Central memory CD8-positive, alpha-beta T cell (primary cell): ENCODE measurements at regions not wholly inside any gene's neighbourhood (a gene's known extent, or its start where the extent isn't known, plus 50 kb on each side); places are given as distances from the start of the nearest gene placed in this dataset.

Source experiments
- ATAC-seq: fragments of 150-1000 bp; cut with Tn5 transposase; replicated peaks from 2 replicates; pipeline ENCODE4 v1.10.0; 2022; ENCODE audit warnings: mild to moderate bottlenecking, moderate FRiP score, moderate number of reproducible peaks; ENCODE audit not compliant: poor library complexity, severe bottlenecking; ENCODE audit errors: extremely low read depth
- DNase-seq, 2 donors: peaks; one replicate each; pipeline ENCODE4 v3.0.0; 2021; ENCODE audit warnings: low spot score in 2 of 2
- H3K27ac Mint-ChIP-seq: one replicate; pipeline ENCODE4 v1.8.0; 2022; ENCODE audit warnings: low read depth, mild to moderate bottlenecking, moderate library complexity, mixed read lengths
- H3K27me3 Mint-ChIP-seq: one replicate; pipeline ENCODE4 v1.8.0; 2022; ENCODE audit warnings: mixed read lengths
- H3K36me3 Mint-ChIP-seq: one replicate; pipeline ENCODE4 v1.8.0; 2022; ENCODE audit warnings: mild to moderate bottlenecking, moderate library complexity, mixed read lengths; ENCODE audit not compliant: insufficient read depth
- H3K4me1 Mint-ChIP-seq: one replicate; pipeline ENCODE4 v1.8.0; 2022; ENCODE audit warnings: mixed read lengths
- H3K4me3 Mint-ChIP-seq: one replicate; pipeline ENCODE4 v1.8.0; 2022; ENCODE audit warnings: mild to moderate bottlenecking, moderate library complexity, mixed read lengths
- H3K9me3 Mint-ChIP-seq: one replicate; pipeline ENCODE4 v1.8.0; 2022; ENCODE audit warnings: mixed read lengths

GRCh38 chr16:9364721-9365369 is 273.4 kb downstream of the HAPSTR1 start:
- H3K36me3 Mint-ChIP-seq, result no peaks in the 10 kb centered on the region
- H3K4me1 Mint-ChIP-seq, result no peaks in the 10 kb centered on the region
- H3K9me3 Mint-ChIP-seq, result no peaks in the 10 kb centered on the region
- ATAC-seq, result no peak
- no peaks in the 10 kb centered on the region for H3K27me3 Mint-ChIP-seq
- no peak for DNase-seq
- H3K27ac Mint-ChIP-seq, result no peak overlapping the region
- no peak overlapping the region for H3K4me3 Mint-ChIP-seq

GRCh38 chr16:9365370-9365728 is 273.9 kb downstream of the HAPSTR1 start:
- Mint-ChIP-seq H3K4me1 (no peaks in the 10 kb centered on the region), H3K36me3 (no peaks in the 10 kb centered on the region), H3K27ac (no peak overlapping the region), H3K4me3 (no peak overlapping the region), H3K27me3 (no peaks in the 10 kb centered on the region), H3K9me3 (no peaks in the 10 kb centered on the region)
- ATAC-seq, result no peak
- DNase-seq, result no peak

DNA sequence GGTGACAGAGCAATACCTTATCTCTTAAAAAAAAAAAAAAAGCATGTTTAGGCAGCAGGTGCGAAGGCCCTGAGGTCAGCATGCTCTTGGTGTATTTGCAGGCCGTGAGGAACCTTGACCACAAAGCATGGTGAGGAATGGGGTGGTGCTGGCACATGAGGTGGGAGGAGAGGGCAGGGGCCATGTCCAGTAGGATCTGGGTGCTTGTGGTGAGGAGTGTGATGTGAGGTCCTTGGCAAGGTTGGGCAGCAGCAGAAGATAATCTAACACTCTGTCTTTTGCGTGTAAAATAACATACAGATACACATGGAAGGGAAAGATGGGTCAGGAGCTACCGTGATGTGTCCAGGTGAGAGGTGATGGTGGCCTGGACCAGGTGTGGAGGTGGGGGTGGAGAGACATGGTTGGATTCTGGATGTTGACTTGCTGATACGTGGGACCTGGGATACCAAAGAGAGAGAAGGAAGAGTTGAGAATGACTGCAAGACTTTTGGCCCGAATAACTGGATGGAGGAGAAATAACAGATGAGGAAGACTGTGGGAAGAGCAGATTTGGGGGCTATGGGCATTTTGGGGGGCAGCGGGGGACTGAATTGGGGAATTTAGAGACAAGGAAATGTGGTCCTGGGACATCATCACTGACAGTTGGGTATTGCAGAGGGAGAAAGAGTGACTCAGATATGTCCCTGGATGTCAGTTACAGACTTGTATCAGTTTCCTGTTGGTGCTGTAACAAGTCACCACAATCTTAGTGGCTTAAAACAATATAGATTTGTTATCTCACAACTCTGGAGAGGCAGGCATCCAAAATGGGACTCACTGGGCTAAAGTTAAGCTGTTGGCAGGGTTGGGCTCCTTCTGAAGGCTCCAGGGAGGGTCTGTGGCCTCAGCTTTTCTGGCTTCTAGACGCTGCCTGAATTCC is 274.9 kb downstream of the HAPSTR1 start:
- Mint-ChIP-seq H3K27ac (no peak overlapping the region), H3K9me3 (no peaks in the 10 kb centered on the region), H3K27me3 (no peaks in the 10 kb centered on the region), H3K4me3 (no peak overlapping the region), H3K4me1 (no peaks in the 10 kb centered on the region), H3K36me3 (no peaks in the 10 kb centered on the region)
- no peak for DNase-seq
- no peak for ATAC-seq

DNA sequence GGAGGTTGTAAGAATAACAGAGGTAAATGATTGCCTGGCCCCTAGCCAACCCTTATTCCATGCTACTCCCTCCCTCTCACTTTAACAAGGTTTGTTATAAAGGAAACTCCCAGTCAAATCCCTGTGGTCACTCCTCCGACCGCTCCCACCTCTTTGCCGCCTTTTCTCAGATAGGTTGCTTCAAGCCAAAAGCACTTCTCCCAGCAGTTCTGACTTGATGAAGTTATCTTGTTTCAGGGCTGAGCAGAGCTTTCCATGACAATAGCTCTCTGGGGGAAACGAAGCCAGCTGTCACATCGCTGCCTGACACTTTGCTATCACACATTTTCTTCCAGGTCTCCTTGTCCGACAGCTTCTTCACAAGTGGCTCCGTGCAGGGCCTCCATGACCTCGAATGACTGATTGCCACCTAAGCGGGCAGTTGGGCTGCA is 278.6 kb downstream of the HAPSTR1 start:
- Mint-ChIP-seq H3K9me3 (no peaks in the 10 kb centered on the region), H3K36me3 (no peaks in the 10 kb centered on the region), H3K27me3 (no peaks in the 10 kb centered on the region), H3K4me1 (no peaks in the 10 kb centered on the region), H3K27ac (no peak overlapping the region), H3K4me3 (no peak overlapping the region)
- DNase-seq (no peak), ATAC-seq (no peak)

DNA sequence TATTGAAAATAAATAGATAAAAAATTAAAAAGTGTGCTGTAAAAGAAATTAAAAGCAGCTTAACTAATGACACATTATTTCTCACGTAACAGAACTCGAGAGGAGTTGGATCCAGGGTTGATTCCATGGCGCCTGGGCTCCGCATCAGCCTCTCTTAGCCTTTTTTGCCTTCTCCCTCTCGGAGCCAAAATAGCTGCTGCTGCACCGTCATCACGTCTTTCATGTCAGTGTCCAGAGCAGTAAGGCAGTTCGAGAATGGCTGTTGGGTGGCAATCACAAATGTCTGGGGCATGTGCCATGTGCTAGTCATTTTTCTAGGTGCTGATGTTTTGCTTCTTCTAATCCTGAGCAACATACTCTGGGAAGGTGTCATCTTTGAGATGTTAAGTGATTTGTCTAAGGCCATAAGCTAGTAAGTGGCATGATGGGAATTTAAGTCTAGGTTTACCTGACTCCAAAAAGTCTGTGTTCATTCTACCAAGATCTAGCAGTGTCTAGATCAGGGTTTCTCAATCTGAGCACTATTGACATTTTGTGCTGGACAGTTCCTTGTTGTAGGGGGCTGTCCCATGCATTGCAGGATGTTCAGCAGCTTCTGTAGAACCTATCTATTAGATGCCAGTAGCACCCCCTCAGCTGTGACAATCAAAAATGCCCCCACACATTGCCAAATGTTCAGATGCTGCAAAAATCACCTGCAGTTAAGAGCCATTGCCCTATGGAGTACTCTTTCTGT is 280.4 kb downstream of the HAPSTR1 start:
- ATAC-seq (no peak), DNase-seq (no peak)
- Mint-ChIP-seq H3K36me3 (no peaks in the 10 kb centered on the region), H3K4me1 (no peaks in the 10 kb centered on the region), H3K27ac (no peak overlapping the region), H3K4me3 (no peak overlapping the region), H3K27me3 (no peaks in the 10 kb centered on the region), H3K9me3 (no peaks in the 10 kb centered on the region)

- Mint-ChIP-seq H3K27me3 (no peaks in the 10 kb centered on the region), H3K4me3 (no peak overlapping the region), H3K4me1 (no peaks in the 10 kb centered on the region), H3K9me3 (no peaks in the 10 kb centered on the region), H3K27ac (no peak overlapping the region), H3K36me3 (no peaks in the 10 kb centered on the region)
- DNase-seq, result no peak
- ATAC-seq, result no peak
These were observed 281.8 kb downstream of the HAPSTR1 start for GRCh38 chr16:9372934-9373890.

DNA sequence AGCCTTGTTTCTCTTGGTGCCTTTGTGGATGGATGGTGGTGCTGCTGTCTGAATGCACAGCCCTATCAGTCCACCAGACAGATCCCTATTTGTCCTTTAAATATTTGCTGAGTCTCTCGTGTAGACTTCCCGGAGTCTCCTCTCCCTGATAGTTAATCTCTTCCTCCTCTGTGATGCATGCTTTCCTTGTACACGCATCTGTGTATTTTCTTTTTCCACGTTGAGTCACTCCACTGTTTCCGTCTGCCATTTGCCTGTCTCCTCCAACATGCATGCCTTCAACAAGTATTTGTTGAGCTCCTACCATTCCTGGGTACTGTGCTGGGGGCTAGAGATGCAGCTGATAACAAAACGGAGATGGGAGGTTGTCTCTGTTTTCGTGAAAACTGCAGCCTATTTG is 282.6 kb downstream of the HAPSTR1 start:
- Mint-ChIP-seq H3K9me3 (no peaks in the 10 kb centered on the region), H3K27ac (no peak overlapping the region), H3K36me3 (no peaks in the 10 kb centered on the region), H3K4me3 (no peak overlapping the region), H3K27me3 (no peaks in the 10 kb centered on the region), H3K4me1 (no peaks in the 10 kb centered on the region)
- DNase-seq, result no peak
- ATAC-seq, result no peak

DNA sequence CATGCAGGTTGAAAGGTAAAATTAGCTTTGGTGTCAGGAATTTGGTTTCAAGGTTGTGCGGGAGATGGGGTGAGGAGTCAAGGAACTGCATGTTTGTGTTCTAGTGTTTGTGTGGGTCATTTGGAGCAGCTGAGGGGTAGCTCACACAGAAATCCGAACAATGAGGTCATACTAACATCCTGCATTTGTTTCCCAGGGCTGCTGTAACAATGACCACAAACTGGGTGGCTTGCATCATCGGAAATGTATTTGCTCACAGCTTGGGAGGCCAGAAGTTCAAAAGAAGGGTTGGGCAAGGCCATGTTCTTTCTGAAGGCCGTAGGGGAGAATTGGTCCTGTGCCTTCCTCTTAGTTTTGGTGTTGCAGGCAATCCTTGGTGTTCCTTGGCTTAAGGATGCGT is 287.4 kb downstream of the HAPSTR1 start:
- ATAC-seq, result no peak
- Mint-ChIP-seq H3K4me3 (no peak overlapping the region), H3K36me3 (peaks cover 1% of the 10 kb centered on the region), H3K27me3 (no peaks in the 10 kb centered on the region), H3K27ac (no peak overlapping the region), H3K4me1 (no peaks in the 10 kb centered on the region), H3K9me3 (peaks cover 4% of the 10 kb centered on the region)
- no peak for DNase-seq

DNA sequence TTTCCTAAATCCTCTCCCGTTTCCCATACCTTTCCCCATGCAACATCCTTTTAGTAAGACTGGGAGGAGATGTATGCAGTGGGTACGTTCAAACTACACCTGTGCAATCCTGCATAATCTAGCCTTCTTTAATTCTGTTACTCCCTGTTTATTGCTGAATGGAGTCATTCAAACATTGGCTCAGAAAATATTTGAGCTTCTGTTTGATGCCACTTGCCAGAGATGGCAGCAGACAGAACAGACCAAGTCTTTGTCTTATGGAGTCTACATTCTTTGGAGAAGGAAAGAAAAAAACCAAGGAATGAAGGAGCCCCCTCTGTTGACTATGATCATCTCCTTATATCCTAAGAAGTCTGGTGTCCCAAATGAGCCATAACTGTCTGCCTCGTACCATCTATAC is 288.8 kb downstream of the HAPSTR1 start:
- ATAC-seq (no peak), DNase-seq (no peak)
- no peaks in the 10 kb centered on the region for H3K4me1 Mint-ChIP-seq

DNA sequence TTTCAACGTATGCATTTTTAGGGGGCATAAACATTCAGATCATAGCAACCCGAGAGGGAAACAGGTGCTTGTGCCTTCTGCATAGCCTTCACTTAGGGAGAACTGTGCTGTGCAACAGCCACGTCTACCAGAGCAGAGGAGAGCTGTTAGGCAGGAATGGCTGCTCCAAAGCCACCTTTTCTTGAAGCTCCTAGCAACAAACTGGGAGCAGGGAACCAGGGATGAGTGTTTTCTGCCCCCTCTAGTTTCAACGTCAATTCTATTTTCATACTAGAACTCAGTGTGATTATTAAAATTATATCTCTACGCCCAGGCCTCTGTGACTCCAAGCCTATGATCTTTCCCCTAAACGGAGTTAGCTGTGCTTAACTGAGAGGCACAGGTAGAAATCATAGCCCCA is 290.0 kb downstream of the HAPSTR1 start:
- no peaks in the 10 kb centered on the region for H3K4me1 Mint-ChIP-seq
- ATAC-seq, result no peak
- DNase-seq, result no peak
- peaks cover 4% of the 10 kb centered on the region for H3K36me3 Mint-ChIP-seq
- no peak overlapping the region for H3K27ac Mint-ChIP-seq
- H3K4me3 Mint-ChIP-seq, result no peak overlapping the region
- H3K9me3 Mint-ChIP-seq, result peaks cover 4% of the 10 kb centered on the region
- H3K27me3 Mint-ChIP-seq, result no peaks in the 10 kb centered on the region

More for the DNA sequence above, 288.8 kb downstream of the HAPSTR1 start:
- H3K9me3 Mint-ChIP-seq, result peaks cover 4% of the 10 kb centered on the region
- no peaks in the 10 kb centered on the region for H3K27me3 Mint-ChIP-seq
- no peak overlapping the region for H3K27ac Mint-ChIP-seq
- H3K4me3 Mint-ChIP-seq, result no peak overlapping the region
- H3K36me3 Mint-ChIP-seq, result peaks cover 1% of the 10 kb centered on the region

- H3K9me3 Mint-ChIP-seq, result peaks cover 4% of the 10 kb centered on the region
- H3K27me3 Mint-ChIP-seq, result no peaks in the 10 kb centered on the region
- no peak for ATAC-seq
- peaks cover 4% of the 10 kb centered on the region for H3K36me3 Mint-ChIP-seq
- H3K4me1 Mint-ChIP-seq, result no peaks in the 10 kb centered on the region
- H3K27ac Mint-ChIP-seq, result no peak overlapping the region
- DNase-seq, result no peak
- no peak overlapping the region for H3K4me3 Mint-ChIP-seq
These were observed 290.5 kb downstream of the HAPSTR1 start for GRCh38 chr16:9381905-9382304.

DNA sequence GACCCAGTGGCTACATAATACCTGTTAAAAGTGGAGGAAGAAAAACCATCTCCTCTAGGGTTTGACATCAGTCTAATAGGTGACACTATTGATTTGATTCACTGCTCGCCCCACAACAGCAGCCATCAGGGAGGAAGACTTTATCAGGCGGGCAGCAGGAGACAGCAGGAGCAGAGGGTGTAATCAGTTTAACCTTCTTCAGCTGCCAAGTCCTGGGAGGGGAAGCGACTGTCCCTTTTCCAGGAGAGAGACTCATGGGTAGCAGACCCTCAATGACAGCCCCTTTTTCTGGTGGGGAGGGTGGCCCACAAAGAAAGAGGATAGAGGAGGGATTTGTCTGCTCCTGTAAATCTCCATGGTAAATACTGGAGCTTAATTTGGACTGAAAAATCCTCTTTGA is 291.8 kb downstream of the HAPSTR1 start:
- Mint-ChIP-seq H3K27me3 (no peaks in the 10 kb centered on the region), H3K36me3 (peaks cover 4% of the 10 kb centered on the region), H3K27ac (no peak overlapping the region), H3K4me1 (no peaks in the 10 kb centered on the region), H3K9me3 (peaks cover 9% of the 10 kb centered on the region), H3K4me3 (no peak overlapping the region)
- DNase-seq (no peak), ATAC-seq (no peak)
